GM12878 (cell line): ENCODE measurements at regions not wholly inside any gene's neighbourhood (a gene's known extent, or its start where the extent isn't known, plus 50 kb on each side); places are given as distances from the start of the nearest gene placed in this dataset.

Experiments used
- ATAC-seq: fragments of 200-7000 bp; cut with Tn5 transposase; 3 replicates; pipeline ENCODE4 v1.9.1; 2020; ENCODE audit warnings: mild to moderate bottlenecking, moderate library complexity
- BruUV-seq: library from RNA; stranded (reverse); fragments of 400-500 nt; replicated peaks from 2 replicates; lab custom pipeline; 2021; lab: Mats Ljungman, UMichigan
- CTCF ChIA-PET: fragments of 300-600 bp; sonication (Branson Sonifier 250); formaldehyde crosslinking; extraction: SDS; loops from one replicate; lab custom pipeline; 2021; ENCODE audit warnings: inconsistent platforms; lab: Yijun Ruan, JAX
- POLR2A ChIA-PET: fragments of 350-600 bp; formaldehyde crosslinking; extraction: SDS; loops from one replicate; lab custom pipeline; 2021; ENCODE audit warnings: inconsistent platforms; lab: Charles Lee
- RAD21 ChIA-PET: fragments of 300-600 bp; sonication (Branson Sonifier 250); formaldehyde crosslinking; loops from one replicate; lab custom pipeline; 2023; ENCODE audit warnings: antibody characterized with exemption; ENCODE audit not compliant: unreplicated experiment; lab: Charles Lee
- SMC1A ChIA-PET: fragments of 300-600 bp; sonication (Branson Sonifier 250); formaldehyde crosslinking; loops from one replicate; lab custom pipeline; 2023; ENCODE audit not compliant: unreplicated experiment, uncharacterized antibody; lab: Charles Lee
- DNase-seq: peaks from one replicate; pipeline ENCODE4 v3.0.0-alpha.2; 2011; ENCODE audit warnings: low read depth, low spot score
- FAIRE-seq: peaks from 3 replicates; lab custom pipeline; 2011; peaks lifted over from hg19 to GRCh38; lab: Jason Lieb, UNC
- H2AFZ ChIP-seq: 2 replicates; pipeline ENCODE4 v1.6.0; 2011; ENCODE audit warnings: low read depth, low read length, control low read depth; ENCODE audit not compliant: control insufficient read depth
- H3K27ac ChIP-seq: 2 replicates; pipeline ENCODE4 v1.5.1; 2011; ENCODE audit warnings: control low read depth; ENCODE audit not compliant: control insufficient read depth, insufficient read depth
- H3K27me3 ChIP-seq, 2 experiments: replicated peaks in 1 of 2; 2 replicates each; pipeline versions ENCODE4 v1.6.0 to v1.6.1; 2011; ENCODE audit warnings: low read length in 1 of 2; ENCODE audit not compliant: control insufficient read depth in 2 of 2, insufficient read depth in 2 of 2
- H3K36me3 ChIP-seq, 2 experiments: 2 replicates each; pipeline ENCODE4 v1.5.1; 2011; ENCODE audit warnings: low read length in 1 of 2; ENCODE audit not compliant: control insufficient read depth in 2 of 2, insufficient read depth in 2 of 2
- H3K4me1 ChIP-seq: 2 replicates; pipeline ENCODE4 v1.6.1; 2011; ENCODE audit warnings: mild to moderate bottlenecking, low read length, moderate library complexity, mixed read lengths; ENCODE audit not compliant: control insufficient read depth, insufficient read depth
- H3K4me2 ChIP-seq: 2 replicates; pipeline ENCODE4 v1.6.0; 2011; ENCODE audit warnings: control low read depth; ENCODE audit not compliant: control insufficient read depth, insufficient read depth
- H3K4me3 ChIP-seq: fragments of 200-600 bp; sonication (generic); 2 replicates; pipeline ENCODE4 v1.5.1; 2016
- H3K79me2 ChIP-seq: 2 replicates; pipeline ENCODE4 v1.6.0; 2011; ENCODE audit warnings: low read length; ENCODE audit not compliant: control insufficient read depth, insufficient read depth
- H3K9ac ChIP-seq: 2 replicates; pipeline ENCODE4 v1.8.0; 2011; ENCODE audit warnings: low read length, control low read depth, mixed read lengths; ENCODE audit not compliant: control insufficient read depth, insufficient read depth
- H3K9me3 ChIP-seq: replicated peaks from 3 replicates; pipeline ENCODE4 v1.5.1; 2011; ENCODE audit warnings: mild to moderate bottlenecking, low read length; ENCODE audit not compliant: control insufficient read depth, insufficient read depth
- H4K20me1 ChIP-seq: 2 replicates; pipeline ENCODE4 v1.6.0; 2011; ENCODE audit not compliant: control insufficient read depth, insufficient read depth
- FOS ChIP-seq: IDR thresholded peaks from 3 replicates; pipeline ENCODE4 v1.6.1; 2011; ENCODE audit warnings: borderline replicate concordance; ENCODE audit not compliant: insufficient read length; ENCODE audit errors: extremely low read depth
- GATAD2B ChIP-seq: fragments of 450-650 bp; conservative IDR thresholded peaks from 2 replicates; pipeline ENCODE4 v1.6.1; 2017; ENCODE audit warnings: low read depth, mild to moderate bottlenecking, moderate library complexity
- PML ChIP-seq: IDR thresholded peaks from 2 replicates; pipeline ENCODE4 v1.6.1; 2012; ENCODE audit warnings: low read length, inconsistent platforms
- POLR2AphosphoS2 ChIP-seq: IDR thresholded peaks from 2 replicates; pipeline ENCODE4 v1.6.1; 2011; ENCODE audit warnings: low read depth, mild to moderate bottlenecking, low read length, improper control_type of control experiment, moderate library complexity
- TAF1 ChIP-seq: IDR thresholded peaks from 2 replicates; pipeline ENCODE4 v1.6.1; 2011; ENCODE audit warnings: mild to moderate bottlenecking, low read depth, low read length, borderline replicate concordance
- ZNF207 ChIP-seq: fragments of 450-650 bp; IDR thresholded peaks from 2 replicates; pipeline ENCODE4 v1.6.1; 2014; ENCODE audit warnings: antibody characterized with exemption, mild to moderate bottlenecking, borderline replicate concordance
- WGBS: methylation state at CpG from one replicate; pipeline ENCODE4 v1.1.6; 2016; ENCODE audit warnings: low lambda C conversion rate; ENCODE audit not compliant: insufficient replicate concordance, insufficient coverage; ENCODE audit errors: missing lambda C conversion rate; 5-methylcytosine and 5-hydroxymethylcytosine counted together
- in situ Hi-C: fragments of 300-500 bp; cut with MboI; formaldehyde crosslinking; loops from 9 replicates; pipeline ENCODE4 v1.14.3; 2018; ENCODE audit warnings: mixed read lengths
- intact Hi-C: fragments of 100-400 bp; cut with micrococcal nuclease; formaldehyde crosslinking; loops from one replicate; pipeline ENCODE4 v1.14.2; 2022; ENCODE audit not compliant: unreplicated experiment
- TF ChIP-seq, protein P1 (sequence below): IDR thresholded peaks from 2 replicates; pipeline ENCODE4 v1.6.1; 2012; ENCODE audit warnings: low read length, inconsistent platforms
- TF ChIP-seq, protein P2 (sequence below): fragments of 450-650 bp; IDR thresholded peaks from 2 replicates; pipeline ENCODE4 v1.6.1; 2017; ENCODE audit warnings: mild to moderate bottlenecking, moderate library complexity

DNA sequence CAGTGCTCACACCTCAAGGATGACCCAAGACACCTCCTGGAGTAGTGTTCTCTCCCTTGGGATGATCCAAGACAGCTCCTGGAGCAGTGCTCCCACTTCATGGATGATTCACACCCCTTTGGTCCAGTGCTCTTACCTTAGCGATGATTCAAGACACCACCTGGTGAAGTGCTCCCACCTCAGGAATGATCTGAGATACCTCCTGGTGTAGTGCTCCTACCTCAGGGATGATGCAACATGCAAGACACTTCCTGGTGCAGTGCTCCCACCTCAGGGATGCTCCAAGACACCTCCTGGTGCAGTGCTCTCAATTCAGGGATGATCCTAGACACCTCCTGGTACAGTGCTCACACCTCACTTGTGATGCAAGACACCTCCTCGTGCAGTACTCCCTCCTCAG is 123.1 kb downstream of the ASB1 start:
- DNase-seq = no peak
- in situ Hi-C loops = no loop called here
- no peak overlapping the region for H3K4me3 ChIP-seq
- SMC1A ChIA-PET = no interaction called here
- H3K79me2 ChIP-seq = no peaks in the 10 kb centered on the region
- no TSS peak for BruUV-seq
- CTCF ChIA-PET = no interaction called here
- no peak overlapping the region for H3K4me2 ChIP-seq
- no peak overlapping the region for H2AFZ ChIP-seq
- POLR2A ChIA-PET = no interaction called here
- H3K36me3 ChIP-seq = no peaks in the 10 kb centered on the region
- H4K20me1 ChIP-seq = no peaks in the 10 kb centered on the region
- H3K27me3 ChIP-seq = no peaks in the 10 kb centered on the region
- intact Hi-C loops = no loop called here
- no peak overlapping the region for H3K27ac ChIP-seq
- TF ChIP-seq GATAD2B (no peak), PML (no peak), FOS (no peak), ZNF207 (no peak), TAF1 (no peak), POLR2AphosphoS2 (no peak)
- TF ChIP-seq, protein P1, sequence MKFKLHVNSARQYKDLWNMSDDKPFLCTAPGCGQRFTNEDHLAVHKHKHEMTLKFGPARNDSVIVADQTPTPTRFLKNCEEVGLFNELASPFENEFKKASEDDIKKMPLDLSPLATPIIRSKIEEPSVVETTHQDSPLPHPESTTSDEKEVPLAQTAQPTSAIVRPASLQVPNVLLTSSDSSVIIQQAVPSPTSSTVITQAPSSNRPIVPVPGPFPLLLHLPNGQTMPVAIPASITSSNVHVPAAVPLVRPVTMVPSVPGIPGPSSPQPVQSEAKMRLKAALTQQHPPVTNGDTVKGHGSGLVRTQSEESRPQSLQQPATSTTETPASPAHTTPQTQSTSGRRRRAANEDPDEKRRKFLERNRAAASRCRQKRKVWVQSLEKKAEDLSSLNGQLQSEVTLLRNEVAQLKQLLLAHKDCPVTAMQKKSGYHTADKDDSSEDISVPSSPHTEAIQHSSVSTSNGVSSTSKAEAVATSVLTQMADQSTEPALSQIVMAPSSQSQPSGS = no peak
- TF ChIP-seq, protein P2, sequence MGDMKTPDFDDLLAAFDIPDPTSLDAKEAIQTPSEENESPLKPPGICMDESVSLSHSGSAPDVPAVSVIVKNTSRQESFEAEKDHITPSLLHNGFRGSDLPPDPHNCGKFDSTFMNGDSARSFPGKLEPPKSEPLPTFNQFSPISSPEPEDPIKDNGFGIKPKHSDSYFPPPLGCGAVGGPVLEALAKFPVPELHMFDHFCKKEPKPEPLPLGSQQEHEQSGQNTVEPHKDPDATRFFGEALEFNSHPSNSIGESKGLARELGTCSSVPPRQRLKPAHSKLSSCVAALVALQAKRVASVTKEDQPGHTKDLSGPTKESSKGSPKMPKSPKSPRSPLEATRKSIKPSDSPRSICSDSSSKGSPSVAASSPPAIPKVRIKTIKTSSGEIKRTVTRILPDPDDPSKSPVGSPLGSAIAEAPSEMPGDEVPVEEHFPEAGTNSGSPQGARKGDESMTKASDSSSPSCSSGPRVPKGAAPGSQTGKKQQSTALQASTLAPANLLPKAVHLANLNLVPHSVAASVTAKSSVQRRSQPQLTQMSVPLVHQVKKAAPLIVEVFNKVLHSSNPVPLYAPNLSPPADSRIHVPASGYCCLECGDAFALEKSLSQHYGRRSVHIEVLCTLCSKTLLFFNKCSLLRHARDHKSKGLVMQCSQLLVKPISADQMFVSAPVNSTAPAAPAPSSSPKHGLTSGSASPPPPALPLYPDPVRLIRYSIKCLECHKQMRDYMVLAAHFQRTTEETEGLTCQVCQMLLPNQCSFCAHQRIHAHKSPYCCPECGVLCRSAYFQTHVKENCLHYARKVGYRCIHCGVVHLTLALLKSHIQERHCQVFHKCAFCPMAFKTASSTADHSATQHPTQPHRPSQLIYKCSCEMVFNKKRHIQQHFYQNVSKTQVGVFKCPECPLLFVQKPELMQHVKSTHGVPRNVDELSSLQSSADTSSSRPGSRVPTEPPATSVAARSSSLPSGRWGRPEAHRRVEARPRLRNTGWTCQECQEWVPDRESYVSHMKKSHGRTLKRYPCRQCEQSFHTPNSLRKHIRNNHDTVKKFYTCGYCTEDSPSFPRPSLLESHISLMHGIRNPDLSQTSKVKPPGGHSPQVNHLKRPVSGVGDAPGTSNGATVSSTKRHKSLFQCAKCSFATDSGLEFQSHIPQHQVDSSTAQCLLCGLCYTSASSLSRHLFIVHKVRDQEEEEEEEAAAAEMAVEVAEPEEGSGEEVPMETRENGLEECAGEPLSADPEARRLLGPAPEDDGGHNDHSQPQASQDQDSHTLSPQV = no peak
- TF ChIP-seq, all 136 proteins: peak for 0
- 50% methylated on average over 2 of the region's 2 CpGs for WGBS
- Histone ChIP-seq H3K9ac (no peak overlapping the region), H3K9me3 (no peaks in the 10 kb centered on the region; the same call in 2 of the 3 replicates), H3K4me1 (no peaks in the 10 kb centered on the region)
- ATAC-seq = no peak
- FAIRE-seq = no peak
- RAD21 ChIA-PET = no interaction called here
